Caki2 (cell line): ENCODE measurements at regions not wholly inside any gene's neighbourhood (a gene's known extent, or its start where the extent isn't known, plus 50 kb on each side); places are given as distances from the start of the nearest gene placed in this dataset.

Experiments used
- DNase-seq: peaks from one replicate; pipeline ENCODE4 v3.0.0-alpha.2; 2015; ENCODE audit warnings: low read depth
- in situ Hi-C: cut with HindIII; loops from 2 replicates; pipeline ENCODE4 v1.10.0; 2016; ENCODE audit warnings: low sequenced_read_pairs, low pct_unique_long_range_greater_than_20kb, mixed read lengths

DNA sequence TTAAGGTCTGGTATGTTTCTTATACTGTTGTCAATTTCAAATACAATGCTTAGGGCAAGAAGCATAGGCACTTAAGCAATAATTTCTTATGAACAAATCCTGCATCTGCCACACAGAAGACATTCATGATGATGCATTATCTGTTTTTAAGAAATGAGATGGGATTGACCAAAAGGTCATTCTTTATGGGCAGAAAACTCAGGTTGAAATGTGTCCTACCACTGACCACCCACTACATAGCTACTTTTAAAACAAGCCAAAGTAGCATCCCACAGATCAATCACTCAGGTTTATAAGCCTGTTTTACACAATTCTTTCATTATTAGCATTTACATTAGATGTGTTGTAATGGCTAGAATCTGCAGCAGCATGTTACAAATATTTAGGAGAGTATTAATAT lies 617.8 kb downstream of the PCDH7 start:
- in situ Hi-C loops, result no loop called here
- DNase-seq, result no peak

DNA sequence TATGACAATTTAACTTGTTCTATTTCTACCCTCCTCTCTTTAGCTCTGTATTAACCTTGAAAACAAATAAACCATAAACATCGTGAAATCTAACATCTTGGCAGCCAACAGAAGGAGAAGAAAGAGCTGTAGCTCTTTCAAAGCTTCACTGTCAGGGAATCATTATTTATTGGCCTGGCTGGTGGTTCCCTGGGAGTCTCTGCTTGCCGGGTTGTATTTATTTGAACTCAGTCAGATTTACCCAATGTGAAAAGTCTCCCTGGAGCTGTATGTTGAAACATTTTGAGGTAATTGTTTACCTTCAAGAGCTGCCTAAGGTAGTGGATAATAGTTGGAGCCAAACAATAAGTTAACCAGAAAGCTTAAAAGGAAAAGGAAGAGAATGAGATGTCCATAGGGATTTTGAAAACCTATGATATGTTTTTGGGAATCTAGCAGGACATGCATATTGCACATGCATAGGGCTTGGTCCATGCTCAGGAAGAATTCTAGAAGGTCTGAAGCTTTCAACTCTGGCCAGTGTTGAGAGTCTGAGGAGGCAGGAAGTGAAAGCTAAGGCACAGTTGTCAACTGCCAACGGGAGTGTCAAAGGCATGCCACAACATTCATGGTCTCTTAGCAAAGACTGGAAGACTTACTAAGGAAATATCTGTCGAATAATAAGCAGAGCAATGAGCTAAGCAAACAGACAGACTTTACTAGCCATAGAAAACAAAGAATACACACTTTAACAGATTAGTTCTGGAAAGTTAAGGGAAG lies 621.6 kb downstream of the PCDH7 start:
- in situ Hi-C loops, result no loop called here

DNA sequence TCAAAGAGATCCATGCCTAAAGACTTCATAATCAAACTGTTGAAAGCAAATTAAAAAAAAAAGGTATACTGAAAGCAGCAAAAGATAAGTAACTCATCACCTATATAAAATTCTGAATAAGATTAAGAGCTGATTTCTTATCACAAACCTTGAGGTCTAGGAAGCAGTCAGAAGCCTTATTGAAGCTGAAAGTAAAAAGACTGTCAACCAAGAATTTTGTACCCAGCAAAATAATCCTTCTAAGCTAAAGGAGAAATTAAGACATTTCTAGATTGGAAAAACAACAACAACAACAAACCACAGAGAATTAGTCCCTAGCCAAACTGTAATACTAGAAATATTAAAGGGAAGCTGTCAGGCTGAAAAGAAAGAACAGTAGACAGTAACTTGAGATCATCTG lies 622.9 kb downstream of the PCDH7 start:
- DNase-seq, result no peak
- in situ Hi-C loops, result no loop called here

More for the DNA sequence above, 621.6 kb downstream of the PCDH7 start:
- DNase-seq, result no peak

DNA sequence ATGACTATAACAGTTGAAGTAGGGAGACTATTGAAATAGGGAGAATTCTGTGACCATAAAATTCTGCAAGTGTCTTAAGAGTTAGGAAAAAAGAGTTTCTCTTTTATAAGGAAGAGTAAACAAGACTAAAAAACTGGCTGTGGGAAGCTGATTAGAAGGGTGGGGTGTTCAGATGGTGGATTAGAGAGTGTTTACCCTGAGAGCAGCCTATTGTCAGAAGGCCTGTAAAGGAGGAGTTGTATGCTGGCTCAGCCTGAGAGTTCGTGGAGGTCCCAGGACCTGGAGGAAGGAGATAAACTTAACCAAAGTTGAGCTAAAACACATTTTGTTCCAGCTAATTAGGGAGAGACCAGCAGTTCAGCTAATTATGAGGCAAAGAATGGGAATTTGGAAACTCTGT lies 629.7 kb downstream of the PCDH7 start:
- in situ Hi-C loops, result no loop called here
- no peak for DNase-seq

DNA sequence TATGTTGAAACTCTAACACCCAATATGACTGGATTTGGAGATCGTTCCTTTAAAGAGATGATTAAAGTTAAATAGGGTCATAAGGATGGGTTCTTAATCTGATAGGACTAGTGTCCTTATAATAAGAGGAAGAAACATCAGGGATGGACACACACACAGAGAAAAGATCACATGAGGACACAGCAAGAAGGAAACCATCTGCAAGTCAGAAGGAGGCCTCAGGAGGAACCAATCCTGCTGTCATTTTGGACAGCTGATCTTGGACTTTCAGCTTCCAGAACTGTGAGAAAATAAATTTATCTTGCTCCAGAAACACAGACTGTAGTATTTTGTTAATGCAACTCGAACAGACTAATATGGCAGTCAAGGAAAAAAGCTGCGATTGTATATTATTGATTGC lies 631.5 kb downstream of the PCDH7 start:
- DNase-seq, result no peak
- in situ Hi-C loops, result no loop called here

DNA sequence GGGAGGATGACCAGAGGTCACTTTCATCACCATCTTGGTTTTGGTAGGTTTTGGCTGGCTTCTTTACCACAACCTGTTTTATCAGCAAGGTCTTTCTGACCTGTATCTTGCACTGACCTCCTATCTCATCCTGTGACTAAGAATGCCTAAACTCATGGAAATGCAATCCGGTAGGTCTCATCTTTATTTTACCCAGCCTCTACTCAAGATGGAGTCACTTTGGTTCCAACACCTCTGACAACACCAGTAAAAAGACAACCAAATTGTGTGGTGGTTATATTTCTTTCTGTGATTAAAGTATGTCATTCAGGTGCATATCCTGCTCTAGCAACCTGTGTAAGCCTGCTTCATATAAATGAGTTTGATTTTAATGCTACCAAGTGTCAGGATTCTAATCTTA lies 636.7 kb downstream of the PCDH7 start:
- in situ Hi-C loops, result no loop called here
- no peak for DNase-seq

DNA sequence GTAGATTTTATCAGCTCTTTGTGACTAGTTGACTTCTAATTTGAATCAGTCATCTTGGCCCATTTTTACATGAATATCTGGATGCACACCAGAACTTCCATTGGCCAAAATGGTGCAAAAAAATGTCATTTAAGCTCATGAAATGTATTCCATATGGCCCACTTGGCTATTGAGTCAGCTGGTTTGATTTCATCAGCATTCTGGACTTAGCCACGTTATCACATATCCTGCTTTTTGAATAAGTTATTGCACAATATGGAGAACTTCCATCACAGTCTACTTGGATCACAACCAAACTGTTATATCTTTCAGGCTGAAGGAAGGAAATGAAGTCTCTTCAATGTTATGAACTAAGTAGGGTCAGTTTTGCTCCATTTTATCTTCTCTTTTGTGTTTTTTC lies 640.6 kb downstream of the PCDH7 start:
- in situ Hi-C loops, result no loop called here
- DNase-seq, result no peak

DNA sequence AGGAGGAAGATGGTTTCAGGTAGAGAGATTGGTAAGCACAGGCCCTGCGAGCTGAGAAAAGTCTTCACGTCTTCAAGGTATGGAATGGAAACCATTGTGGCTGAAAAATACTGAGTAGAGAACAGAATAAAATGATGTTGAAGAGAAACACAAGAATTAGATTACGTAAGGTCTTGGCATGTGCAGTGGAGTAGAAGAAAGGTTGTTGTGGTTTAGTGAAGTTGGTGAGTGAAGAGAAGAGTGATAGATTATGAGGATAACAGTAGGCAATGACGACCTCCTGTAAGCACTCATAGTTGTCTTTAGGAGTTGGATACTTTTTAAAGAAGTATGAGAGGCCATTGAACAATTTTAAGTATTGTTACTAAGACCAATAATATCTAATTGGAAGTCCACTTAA lies 642.6 kb downstream of the PCDH7 start:
- no peak for DNase-seq
- in situ Hi-C loops, result no loop called here

DNA sequence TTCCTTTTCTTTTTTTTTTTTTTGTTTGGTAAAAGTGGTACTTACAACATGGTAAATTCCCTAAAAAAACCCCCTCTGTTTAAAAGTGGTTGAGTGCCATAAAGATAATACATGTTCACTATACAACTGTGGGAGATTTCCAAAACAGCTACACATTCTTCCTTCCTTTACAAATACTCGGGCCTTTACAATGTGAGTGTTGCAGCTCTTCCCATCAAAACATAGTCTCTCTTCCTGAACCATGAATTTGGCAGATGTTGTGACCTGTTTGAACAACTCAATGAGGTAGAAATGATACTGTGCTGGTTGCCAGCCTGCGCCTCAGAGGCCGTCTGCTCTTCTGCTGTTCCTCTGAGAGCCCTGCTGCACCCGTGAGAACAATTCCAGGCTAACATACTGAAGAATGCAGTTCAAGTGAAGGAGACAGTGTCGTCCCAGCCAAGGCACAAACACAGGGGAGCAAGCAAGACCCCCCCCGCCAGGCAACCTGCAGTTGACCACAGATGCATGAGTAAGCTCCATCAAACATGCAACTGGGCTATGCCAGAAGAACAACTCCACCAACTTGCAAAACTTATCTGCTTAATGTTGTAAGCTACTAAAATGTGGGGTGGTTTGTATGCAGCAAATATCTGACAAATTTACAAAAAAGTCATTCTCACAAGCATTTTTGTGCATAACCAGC lies 645.0 kb downstream of the PCDH7 start:
- in situ Hi-C loops, result no loop called here
- no peak for DNase-seq

DNA sequence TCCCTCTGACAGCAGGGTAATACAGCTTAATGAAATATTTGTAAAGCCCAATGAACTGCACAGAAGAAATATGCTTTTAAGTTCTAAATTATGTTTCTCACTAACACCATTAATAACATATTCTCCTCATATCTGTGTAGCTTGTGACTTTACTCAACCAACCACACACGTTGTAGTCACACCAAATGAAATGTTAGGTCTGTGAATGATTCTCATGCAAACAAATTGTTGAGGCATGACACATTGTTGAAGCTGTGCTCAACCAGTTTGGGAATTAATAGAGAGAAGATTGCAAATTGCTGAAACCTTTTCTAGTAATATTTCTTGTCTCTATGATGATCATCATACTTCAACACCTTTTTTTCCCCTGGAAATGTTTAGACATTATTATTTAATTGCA lies 645.9 kb downstream of the PCDH7 start:
- DNase-seq, result peak; percentile 15
- in situ Hi-C loops, result no loop called here

DNA sequence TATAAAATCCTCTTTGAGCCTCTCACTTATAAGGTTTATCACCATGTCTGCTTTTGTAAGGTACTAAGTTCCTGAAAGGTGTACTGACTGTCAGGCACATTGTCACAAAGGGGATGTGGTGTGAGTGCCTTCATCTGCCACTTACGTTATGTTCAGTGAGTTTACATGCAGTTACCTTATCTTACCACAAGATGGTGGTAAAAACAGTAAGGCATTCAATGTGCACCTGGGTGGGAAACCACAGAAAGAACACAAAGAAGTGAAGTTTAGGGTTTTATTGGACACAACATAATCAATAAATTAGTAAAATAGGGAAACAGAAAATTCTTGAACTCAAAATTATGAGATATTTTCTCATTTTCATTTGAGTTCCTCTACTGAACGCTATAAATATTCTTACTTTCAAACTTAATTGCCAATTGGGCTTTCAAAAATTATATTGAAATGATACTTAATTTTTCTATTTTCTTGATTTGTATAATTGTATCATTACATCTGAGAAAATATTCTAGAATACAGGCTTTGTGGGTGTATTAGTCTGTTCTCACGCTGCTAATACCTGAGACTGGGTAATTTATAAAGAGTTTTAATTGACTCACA lies 650.8 kb downstream of the PCDH7 start:
- peak; percentile 38 for DNase-seq
- in situ Hi-C loops, result no loop called here

DNA sequence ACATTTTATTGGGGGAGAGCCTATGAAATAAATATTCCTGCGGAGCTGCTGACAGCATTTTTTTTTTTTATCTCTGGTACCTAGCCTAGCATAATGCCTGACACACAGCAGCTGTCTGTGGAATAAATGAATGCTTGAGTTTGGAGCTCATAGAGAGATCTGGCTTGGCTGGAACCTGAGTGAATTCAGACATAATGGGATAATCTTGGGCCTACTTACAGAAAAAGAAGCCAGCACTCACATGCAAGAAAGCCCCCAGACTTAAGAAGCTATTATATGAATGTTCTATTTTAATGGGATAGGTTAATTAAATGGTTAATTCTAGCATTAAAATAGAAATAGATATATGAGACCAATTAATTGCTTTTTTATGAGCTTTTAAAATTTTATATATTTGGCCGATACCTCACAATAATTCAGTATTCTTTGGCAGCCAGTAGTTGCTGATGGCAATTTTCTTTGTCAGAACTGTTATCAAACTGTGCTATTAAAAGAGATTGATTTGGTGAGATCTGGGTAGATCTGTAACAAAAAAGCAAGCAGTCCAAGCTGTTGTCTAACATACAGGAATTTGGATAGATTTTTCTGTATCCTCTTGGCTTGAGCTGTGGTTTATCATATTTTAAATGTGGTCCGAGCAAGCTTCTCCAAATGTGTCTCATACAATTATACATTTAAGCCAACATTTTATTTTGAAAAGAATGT lies 654.2 kb downstream of the PCDH7 start:
- no peak for DNase-seq
- in situ Hi-C loops, result no loop called here

DNA sequence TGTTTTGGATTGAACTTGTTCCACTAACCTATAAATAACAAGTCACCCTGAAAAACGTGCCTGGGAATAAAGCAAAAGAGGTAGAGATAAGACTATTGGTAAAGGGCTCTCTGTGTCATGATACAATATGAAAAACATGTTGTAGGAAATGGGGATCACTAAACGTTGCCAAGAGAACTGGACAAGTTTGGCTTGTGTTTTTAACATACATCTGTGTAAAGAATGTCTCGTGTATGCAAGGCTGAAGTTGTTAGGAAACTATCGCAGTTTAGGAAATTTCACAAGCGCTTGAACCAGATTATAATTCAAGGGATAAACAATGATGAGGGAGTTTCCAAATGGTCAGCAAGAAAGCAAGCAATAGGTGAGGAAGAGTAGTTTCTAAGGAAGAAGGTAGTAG lies 655.8 kb downstream of the PCDH7 start:
- DNase-seq, result no peak
- in situ Hi-C loops, result no loop called here

DNA sequence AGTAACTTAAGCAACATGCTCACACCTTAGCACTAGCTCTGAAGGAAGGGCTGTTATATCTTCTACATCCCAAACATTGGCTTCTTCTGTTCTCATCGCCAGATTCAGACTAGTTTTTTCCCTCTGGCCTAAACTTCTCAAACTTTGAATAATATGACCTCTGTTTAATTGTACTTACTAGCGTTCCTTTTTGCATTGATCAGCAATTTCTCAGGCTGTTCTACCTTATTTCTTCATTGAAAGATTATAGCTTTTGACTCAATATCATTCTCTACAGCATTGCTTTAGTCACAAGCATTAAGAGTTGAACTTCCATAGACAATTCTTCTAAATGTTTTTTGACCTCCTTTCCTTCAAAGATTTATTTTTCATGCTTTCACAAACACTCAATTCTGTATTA lies 659.2 kb downstream of the PCDH7 start:
- DNase-seq, result no peak
- in situ Hi-C loops, result no loop called here

DNA sequence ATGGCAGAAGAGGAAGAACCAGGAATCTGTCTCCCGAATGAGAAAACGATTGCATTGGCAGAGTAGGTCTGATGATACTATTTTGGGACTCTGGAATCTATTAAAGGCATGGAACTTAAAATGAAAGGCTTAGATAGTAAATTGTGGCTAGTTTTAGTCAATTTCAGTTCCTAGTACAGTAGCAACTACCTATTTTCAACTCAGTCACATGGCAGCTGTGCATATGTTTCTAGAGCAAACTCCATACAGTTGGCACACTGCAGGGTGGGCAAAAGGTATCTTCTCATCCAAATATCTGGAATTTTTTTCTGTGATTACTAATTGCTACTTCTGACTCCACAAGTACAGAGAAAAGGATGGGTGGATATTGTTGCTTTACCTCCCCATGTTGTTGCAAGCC lies 663.6 kb downstream of the PCDH7 start:
- in situ Hi-C loops, result no loop called here
- DNase-seq, result no peak

DNA sequence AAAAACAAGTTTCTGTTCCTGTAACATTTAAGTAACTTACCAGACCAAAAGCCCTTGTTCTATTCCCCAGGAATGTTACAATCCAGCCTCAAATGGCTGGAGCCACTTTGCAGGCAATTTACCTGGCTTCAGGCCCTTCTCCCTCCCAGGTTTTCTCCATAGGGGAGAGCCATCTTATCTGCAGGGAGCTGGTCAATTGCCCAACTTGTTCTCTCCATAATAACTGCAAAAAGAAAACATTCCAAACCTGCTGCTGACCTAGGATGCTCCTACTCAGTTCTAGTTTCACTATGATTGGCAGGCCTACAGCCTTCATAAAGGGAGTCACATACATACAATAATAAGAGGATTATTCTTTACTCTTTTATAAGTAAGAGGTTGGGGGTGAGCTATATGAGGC lies 670.7 kb downstream of the PCDH7 start:
- in situ Hi-C loops, result no loop called here
- DNase-seq, result no peak

DNA sequence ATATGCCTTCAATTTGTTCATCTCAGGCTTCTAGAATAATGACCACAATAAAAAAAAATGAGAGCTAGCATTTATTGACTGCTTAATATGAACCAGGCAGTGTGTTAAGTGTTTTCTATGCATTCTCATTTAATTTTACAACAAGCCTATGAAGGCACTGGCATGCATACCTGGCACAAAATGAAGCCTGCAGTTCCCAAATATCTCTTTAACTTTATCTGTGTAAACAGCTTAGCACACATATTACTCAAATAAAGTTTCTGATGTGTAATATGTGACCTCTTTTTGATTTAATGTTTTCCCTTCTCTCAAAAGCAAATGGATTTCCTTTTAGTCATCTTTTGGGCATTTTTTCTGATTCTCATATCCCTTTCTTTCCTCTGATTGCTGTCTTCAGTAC lies 671.8 kb downstream of the PCDH7 start:
- in situ Hi-C loops, result no loop called here
- DNase-seq, result no peak

DNA sequence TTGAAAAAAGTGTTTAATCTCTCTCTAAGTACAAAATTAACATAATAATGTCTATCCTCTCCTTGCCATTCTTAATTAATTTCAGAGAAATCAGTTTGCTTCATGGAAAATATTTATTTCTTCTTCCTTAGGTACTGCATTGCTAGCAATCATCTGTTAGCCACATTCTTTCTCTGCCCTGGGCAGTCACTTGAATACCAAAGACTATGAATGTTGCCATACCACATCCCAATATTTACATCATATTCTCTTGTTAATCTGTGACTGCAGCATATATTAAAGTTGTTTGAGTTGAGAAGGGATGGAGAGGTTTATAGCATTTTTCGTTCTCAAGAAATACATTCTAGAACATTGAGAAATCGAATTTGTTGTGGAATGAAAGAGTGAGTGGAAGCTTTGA lies 672.8 kb downstream of the PCDH7 start:
- DNase-seq, result no peak
- in situ Hi-C loops, result no loop called here

DNA sequence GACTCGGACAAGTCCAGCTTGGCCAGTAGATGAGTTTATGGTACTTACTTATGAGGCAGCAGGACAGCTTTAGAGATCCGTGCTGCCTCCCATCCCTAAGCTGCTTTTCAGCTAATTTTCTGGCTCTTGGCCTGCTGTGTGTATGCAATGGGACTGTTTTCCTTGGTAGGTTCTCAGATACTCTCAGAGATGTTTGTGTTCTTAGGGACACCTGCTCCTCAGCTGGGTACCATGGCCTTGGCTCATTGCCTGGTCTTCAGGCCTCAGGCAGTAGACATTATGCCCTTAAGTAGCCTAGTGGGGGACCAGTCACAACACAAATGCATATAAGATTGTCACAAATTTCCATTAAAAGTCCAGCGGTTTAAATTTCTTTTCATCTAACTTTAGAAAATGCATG lies 688.0 kb downstream of the PCDH7 start:
- no peak for DNase-seq
- in situ Hi-C loops, result no loop called here
